Duodenal mucosa (tissue), 2 donors: ENCODE measurements at regions not wholly inside any gene's neighbourhood (a gene's known extent, or its start where the extent isn't known, plus 50 kb on each side); places are given as distances from the start of the nearest gene placed in this dataset.
"Not testable (repeated sequence)": the region's sequence is repeated elsewhere in the genome, so short reads cannot be mapped to it uniquely, and the experiment has no call there.

Source experiments
- H3K27ac ChIP-seq: one replicate; pipeline ENCODE4 v1.7.0; 2013; ENCODE audit warnings: low read depth, low read length
- H3K27me3 ChIP-seq, 2 donors: one replicate each; pipeline ENCODE4 v1.7.0; 2013; ENCODE audit warnings: low read length in 2 of 2, control low read depth in 1 of 2; ENCODE audit not compliant: insufficient read depth in 2 of 2, control insufficient read depth in 1 of 2
- H3K36me3 ChIP-seq, 2 donors: one replicate each; pipeline ENCODE4 v1.7.0; 2013; ENCODE audit warnings: low read length in 2 of 2, control low read depth in 1 of 2; ENCODE audit not compliant: insufficient read depth in 2 of 2, control insufficient read depth in 1 of 2
- H3K4me1 ChIP-seq, 2 donors: one replicate each; pipeline ENCODE4 v1.7.0; 2013; ENCODE audit warnings: low read length in 2 of 2, control low read depth in 1 of 2; ENCODE audit not compliant: insufficient read depth in 2 of 2, control insufficient read depth in 1 of 2
- H3K4me3 ChIP-seq, 2 donors: one replicate each; pipeline ENCODE4 v1.7.0; 2013; ENCODE audit warnings: low read length in 2 of 2, low read depth in 1 of 2
- H3K9ac ChIP-seq, 2 donors: one replicate each; pipeline ENCODE4 v1.7.0; 2013; ENCODE audit warnings: low read length in 2 of 2, low read depth in 1 of 2
- H3K9me3 ChIP-seq, 2 donors: one replicate each; pipeline ENCODE4 v1.7.0; 2013; ENCODE audit warnings: low read length in 2 of 2, control low read depth in 1 of 2; ENCODE audit not compliant: control insufficient read depth in 1 of 2

DNA sequence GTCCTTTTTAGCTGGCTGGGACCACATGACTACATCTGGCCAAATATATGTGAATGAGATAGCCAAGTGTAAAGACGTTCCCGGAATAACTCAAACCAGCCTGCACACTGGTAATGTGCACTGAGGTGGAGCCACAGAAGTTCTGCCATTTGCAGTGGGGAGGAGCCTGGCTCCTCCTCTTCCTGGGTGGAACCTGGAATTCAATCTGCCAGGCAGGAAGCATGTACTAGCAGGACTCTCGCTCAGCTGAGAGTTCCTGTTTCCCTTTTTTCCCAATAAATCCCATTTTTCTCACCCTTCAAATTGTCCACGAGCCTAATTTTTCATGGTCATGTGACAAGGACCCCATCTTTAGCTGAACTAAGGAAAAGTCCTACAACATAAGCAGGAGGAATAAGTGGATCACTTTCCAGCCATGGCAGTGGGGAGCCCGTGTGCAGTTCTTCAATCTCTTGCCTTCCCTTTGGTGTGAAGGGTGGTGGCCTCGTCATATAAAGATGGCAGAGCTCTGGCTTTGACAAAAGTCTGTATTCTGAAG lies 183.2 kb downstream of the UXS1 start:
- Histone ChIP-seq H3K27me3 (no peaks in the 10 kb centered on the region), H3K4me3 (no peak overlapping the region), H3K36me3 (no peaks in the 10 kb centered on the region), H3K9ac (no peak overlapping the region), H3K27ac (no peak overlapping the region), H3K9me3 (peaks cover 3 to 7% of the 10 kb centered on the region in 2 donors), H3K4me1 (no peaks in the 10 kb centered on the region)

DNA sequence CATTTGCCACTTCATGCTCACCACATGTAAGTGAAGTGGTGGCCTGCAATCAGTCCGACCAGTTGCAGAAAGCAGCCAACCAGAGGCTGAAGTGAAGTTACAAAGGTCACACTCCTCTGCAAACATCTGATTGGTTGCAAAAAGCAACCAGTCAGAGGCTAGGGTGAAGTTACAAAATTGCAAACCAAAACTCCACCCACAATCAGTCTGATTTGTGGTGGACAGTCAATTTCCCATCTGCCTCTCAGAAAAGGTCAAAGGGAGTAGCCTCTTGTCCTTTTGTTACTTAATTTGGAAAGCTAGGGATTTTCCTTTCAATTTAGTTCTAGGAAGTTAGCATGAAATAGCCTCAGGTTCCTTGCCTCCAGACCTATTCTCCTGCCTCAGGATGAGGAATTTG lies 185.0 kb downstream of the UXS1 start:
- Histone ChIP-seq H3K4me3 (no peak overlapping the region), H3K9me3 (peaks cover 8 to 9% of the 10 kb centered on the region in 2 donors), H3K36me3 (no peaks in the 10 kb centered on the region), H3K9ac (no peak overlapping the region), H3K27me3 (no peaks in the 10 kb centered on the region), H3K27ac (no peak overlapping the region), H3K4me1 (no peaks in the 10 kb centered on the region)

DNA sequence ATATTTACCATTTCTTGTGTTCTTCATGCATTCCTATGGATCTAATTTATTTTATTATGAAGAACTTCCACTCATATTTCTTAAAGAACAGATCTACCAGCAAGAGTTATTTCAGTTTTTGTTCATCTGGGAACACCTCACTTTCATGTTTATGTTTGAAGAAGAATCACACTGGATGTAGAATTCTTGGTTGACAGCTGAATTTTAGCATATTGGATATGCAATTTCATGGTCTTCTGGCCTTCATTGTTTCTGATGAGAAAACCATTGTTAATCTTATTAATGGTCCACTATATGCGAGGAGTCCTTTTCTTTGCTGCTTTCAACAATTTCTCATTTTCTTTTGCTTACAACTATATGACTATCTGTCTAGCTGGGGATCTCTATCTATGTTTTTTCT lies 189.2 kb downstream of the UXS1 start:
- H3K4me1 ChIP-seq, result no peaks in the 10 kb centered on the region
- H3K9ac ChIP-seq, result no peak overlapping the region
- peaks cover 9 to 16% of the 10 kb centered on the region in 2 donors for H3K9me3 ChIP-seq
- no peaks in the 10 kb centered on the region for H3K36me3 ChIP-seq
- no peak overlapping the region for H3K27ac ChIP-seq
- H3K4me3 ChIP-seq, result no peak overlapping the region
- H3K27me3 ChIP-seq, result no peaks in the 10 kb centered on the region

DNA sequence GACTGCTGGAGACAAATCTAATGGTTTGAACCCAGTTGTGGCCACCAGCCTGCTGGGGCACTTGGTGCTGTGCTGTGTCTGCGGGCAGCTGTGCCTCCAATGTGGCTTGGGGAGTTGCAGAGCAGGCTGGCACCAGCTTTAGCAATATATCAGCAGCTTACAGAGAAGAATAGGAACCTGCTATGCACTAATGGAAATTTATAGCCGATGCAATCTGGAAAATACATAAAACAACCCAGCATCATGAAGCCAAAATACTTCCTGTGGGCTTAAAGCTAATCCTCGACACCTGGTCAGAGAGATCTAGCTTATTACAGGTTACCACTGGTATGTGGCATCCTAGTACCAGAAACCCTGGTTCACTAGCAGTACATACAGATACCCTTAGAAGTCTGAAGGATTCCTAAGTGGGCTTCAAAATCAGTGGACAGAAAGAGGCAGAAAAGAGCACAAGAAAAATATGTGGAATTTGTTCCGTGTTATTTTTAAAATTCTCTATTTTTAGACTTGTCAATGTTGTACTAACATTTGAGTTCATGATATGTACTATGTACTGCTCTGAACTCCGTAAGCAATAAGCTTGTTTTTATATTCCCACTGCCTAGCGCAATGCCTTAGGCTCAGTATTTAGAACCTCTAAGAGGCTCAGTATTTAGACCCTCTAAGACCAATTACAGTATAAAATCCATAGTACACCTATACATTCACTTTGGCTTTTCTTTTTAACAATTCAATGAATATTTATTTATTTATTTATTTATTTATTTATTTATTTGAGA lies 194.7 kb downstream of the UXS1 start:
- H3K27ac ChIP-seq, result no peak overlapping the region
- no peaks in the 10 kb centered on the region for H3K4me1 ChIP-seq
- H3K27me3 ChIP-seq, result no peaks in the 10 kb centered on the region
- peaks cover 8 to 16% of the 10 kb centered on the region in 2 donors for H3K9me3 ChIP-seq
- no peak overlapping the region for H3K9ac ChIP-seq
- no peaks in the 10 kb centered on the region for H3K36me3 ChIP-seq
- H3K4me3 ChIP-seq, result no peak overlapping the region

DNA sequence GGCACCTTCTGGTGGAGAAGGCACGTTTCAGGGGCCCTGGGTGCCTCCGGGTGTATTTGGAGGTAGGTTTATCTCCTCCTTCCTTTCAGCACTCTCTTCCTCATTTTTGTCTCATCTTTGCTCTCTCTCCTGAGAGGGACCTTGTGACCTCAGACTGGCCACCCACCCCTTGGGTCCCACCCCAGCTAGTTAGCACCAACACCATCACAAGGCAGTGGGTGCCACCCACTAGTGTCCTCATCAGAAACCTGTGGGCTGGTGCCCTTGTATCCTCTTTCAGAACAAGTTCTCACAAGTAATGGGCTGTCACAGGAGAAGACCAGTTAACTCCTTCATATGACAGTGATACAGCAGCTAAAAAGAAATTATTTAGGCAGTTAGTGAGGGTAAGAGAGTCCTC lies 196.4 kb downstream of the UXS1 start:
- Histone ChIP-seq H3K4me3 (no peak overlapping the region), H3K27me3 (no peaks in the 10 kb centered on the region), H3K9me3 (peaks cover 17 to 23% of the 10 kb centered on the region in 2 donors), H3K9ac (no peak overlapping the region), H3K36me3 (no peaks in the 10 kb centered on the region), H3K4me1 (no peaks in the 10 kb centered on the region), H3K27ac (no peak overlapping the region)

DNA sequence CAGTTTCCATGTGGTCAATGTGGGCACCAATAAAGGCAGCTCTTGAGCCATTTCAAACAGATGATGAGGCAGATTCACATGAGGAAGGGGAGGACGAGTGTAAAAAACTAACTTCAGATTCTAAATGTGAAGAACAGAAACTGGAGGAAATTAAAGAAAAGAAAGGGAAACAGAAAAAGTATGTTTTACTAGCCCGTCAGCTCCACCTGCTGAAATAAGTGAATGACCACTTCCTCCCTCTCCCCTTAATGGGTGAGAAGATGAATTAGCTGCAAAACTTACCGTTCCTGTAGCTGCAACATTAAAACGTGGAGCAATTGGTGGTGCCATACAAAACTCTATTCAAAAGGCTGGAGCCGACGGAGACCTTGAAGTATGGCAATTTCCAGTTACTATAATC lies 203.5 kb downstream of the UXS1 start:
- no peak overlapping the region for H3K9ac ChIP-seq
- H3K27ac ChIP-seq, result no peak overlapping the region
- peaks cover 27 to 30% of the 10 kb centered on the region in 2 donors for H3K9me3 ChIP-seq
- no peaks in the 10 kb centered on the region for H3K27me3 ChIP-seq
- no peak overlapping the region for H3K4me3 ChIP-seq
- H3K4me1 ChIP-seq, result no peaks in the 10 kb centered on the region
- no peaks in the 10 kb centered on the region for H3K36me3 ChIP-seq

DNA sequence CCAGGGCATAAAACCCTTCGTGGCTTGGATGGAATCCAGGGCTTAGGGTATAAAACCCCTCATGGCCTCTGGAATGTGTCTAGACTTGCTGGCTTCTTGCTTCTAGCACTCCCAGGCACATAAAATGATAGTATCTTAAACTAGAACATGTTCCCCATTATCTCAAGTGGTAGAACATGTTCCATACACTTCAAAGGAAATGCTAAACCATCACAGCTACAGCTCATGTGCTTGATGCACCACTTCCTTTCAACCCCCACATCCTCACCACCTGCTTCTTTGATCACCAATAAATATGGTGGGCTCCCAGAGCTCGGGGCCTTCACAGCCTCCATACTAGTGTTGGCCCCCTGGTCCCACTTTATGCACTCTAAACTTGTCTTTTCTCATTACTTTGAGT lies 204.3 kb downstream of the UXS1 start:
- H3K9me3 ChIP-seq, result peaks cover 23 to 25% of the 10 kb centered on the region in 2 donors
- H3K9ac ChIP-seq, H3K4me1 ChIP-seq, H3K27ac ChIP-seq, H3K4me3 ChIP-seq, H3K36me3 ChIP-seq, H3K27me3 ChIP-seq: not testable (repeated sequence)

DNA sequence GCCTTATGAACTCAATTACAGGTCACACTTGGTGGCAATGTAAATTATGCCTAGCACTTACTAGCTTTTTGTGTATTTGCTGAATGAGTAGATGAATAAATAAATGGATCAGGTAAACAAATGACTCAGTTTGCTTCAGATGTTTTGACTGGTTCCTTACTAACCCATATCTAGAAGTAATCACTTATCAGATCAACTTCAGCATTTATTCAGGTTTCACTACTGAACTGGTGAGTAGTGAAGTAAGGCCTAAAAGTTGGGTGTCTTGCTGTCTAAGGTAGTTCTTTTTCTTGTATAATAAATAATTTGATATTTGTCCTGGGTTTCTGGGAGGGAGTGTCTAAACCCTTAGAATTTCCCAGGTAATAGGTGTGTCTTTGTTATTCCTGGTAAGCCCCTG lies 205.0 kb downstream of the UXS1 start:
- no peaks in the 10 kb centered on the region for H3K27me3 ChIP-seq
- H3K36me3 ChIP-seq, result no peaks in the 10 kb centered on the region
- H3K4me1 ChIP-seq, result no peaks in the 10 kb centered on the region
- no peak overlapping the region for H3K4me3 ChIP-seq
- no peak overlapping the region for H3K9ac ChIP-seq
- H3K27ac ChIP-seq, result no peak overlapping the region
- H3K9me3 ChIP-seq, result peaks cover 18% of the 10 kb centered on the region in 2 donors

DNA sequence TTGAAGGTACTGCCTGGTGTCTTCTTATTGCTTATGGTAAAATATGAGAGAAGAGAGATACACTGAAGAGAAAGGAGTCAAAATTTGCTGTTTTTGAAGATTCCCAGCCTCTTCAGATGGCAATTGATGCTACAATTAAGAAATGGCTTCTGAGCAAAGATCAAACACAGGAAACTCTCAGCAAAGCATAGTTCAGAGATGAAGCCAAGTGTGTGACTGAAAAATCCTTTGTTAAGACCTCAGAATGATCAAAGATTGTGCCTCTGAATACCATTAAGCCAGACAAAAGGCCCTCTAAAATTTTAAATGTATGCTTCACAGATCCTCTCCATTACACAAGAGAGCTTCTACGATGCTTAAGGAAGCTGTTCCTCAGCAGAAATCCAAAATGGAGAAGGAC lies 216.3 kb downstream of the UXS1 start:
- peaks cover 0 to 3% of the 10 kb centered on the region in 2 donors for H3K27me3 ChIP-seq
- no peaks in the 10 kb centered on the region for H3K36me3 ChIP-seq
- H3K4me3 ChIP-seq, result no peak overlapping the region
- H3K27ac ChIP-seq, result no peak overlapping the region
- no peaks in the 10 kb centered on the region for H3K4me1 ChIP-seq
- no peak overlapping the region for H3K9ac ChIP-seq
- H3K9me3 ChIP-seq, result peaks cover 8 to 9% of the 10 kb centered on the region in 2 donors

DNA sequence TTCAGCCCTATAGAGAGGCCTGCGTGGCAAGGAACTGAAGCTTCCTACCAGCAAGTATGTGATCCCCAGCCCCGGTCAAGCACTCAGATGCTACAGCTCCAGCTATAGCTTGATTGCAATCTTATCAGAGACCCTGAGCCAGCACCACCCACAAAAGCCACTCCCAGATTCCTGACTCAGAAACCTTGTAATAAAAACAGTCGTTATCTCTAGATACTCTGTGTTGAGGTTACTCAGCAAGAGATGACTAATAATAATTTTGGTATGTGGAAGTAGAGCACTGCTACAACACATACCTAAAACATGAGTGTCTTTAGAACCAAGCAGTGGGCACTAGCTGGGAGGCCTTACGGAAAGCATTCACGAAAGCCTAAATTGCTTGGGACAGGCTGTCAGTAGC lies 216.9 kb downstream of the UXS1 start:
- Histone ChIP-seq H3K9ac (no peak overlapping the region), H3K27ac (no peak overlapping the region), H3K9me3 (peaks cover 8 to 9% of the 10 kb centered on the region in 2 donors), H3K36me3 (no peaks in the 10 kb centered on the region), H3K4me1 (no peaks in the 10 kb centered on the region), H3K27me3 (peaks cover 0 to 3% of the 10 kb centered on the region in 2 donors), H3K4me3 (no peak overlapping the region)
